ENCODE measurements at regions not wholly inside any gene's neighbourhood (a gene's known extent, or its start where the extent isn't known, plus 50 kb on each side); places are given as distances from the start of the nearest gene placed in this dataset.

GRCh38 chr5:68776381-68776780 lies 317.4 kb upstream of the SLC30A5 start:
- ATAC-seq (no peak), DNase-seq (ENCODE audit: low read depth, low spot score) (no peak)
- no peak for TF ChIP-seq CTCF (IDR thresholded peaks at IDR 0.05)
- no peak for TF ChIP-seq TCF7L2 (IDR thresholded peaks at IDR 0.05; ENCODE audit: low read depth, low read length)
- no peak for TF ChIP-seq SIN3A (IDR thresholded peaks at IDR 0.05; ENCODE audit: borderline replicate concordance, insufficient read depth, low read depth, low read length)
- no peak for TF ChIP-seq POLR2AphosphoS5 (IDR thresholded peaks at IDR 0.05; ENCODE audit: low read depth, low read length)
- TF ChIP-seq REST (IDR thresholded peaks at IDR 0.05; ENCODE audit: insufficient read depth in 1 of 2, low read depth in 2 of 2, low read length in 1 of 2) = no peak
- ChIA-PET POLR2A (no interaction called here), CTCF (no interaction called here)
- Histone ChIP-seq H3K27me3 (ENCODE audit: control insufficient read depth, insufficient read depth, low read length) (no peaks in the 10 kb centered on the region), H3K27ac (ENCODE audit: low read length) (no peak overlapping the region), H3K9me3 (ENCODE audit: control insufficient read depth, insufficient read depth, low read depth, low read length) (no peaks in the 10 kb centered on the region), H3K4me3 (ENCODE audit: low read depth in 2 of 2, low read length in 2 of 2) (no peak overlapping the region), H3K4me1 (ENCODE audit: control insufficient read depth, insufficient read depth, low read length) (no peaks in the 10 kb centered on the region), H3K36me3 (ENCODE audit: control insufficient read depth, insufficient read depth, low read length) (no peaks in the 10 kb centered on the region)
- intact Hi-C loops (cut with micrococcal nuclease; ENCODE audit: unreplicated experiment) = no loop called here
- in situ Hi-C loops (cut with HindIII; ENCODE audit: low pct_unique_long_range_greater_than_20kb, low sequenced_read_pairs) = no loop called here
- BruUV-seq (replicated peaks) = no TSS peak

GRCh38 chr5:68777135-68777534 lies 316.7 kb upstream of the SLC30A5 start:
- CTCF ChIA-PET = no interaction called here
- ATAC-seq = no peak
- H3K27me3 ChIP-seq (ENCODE audit: control insufficient read depth, insufficient read depth, low read length) = no peaks in the 10 kb centered on the region
- no peaks in the 10 kb centered on the region for H3K36me3 ChIP-seq (ENCODE audit: control insufficient read depth, insufficient read depth, low read length)
- BruUV-seq (replicated peaks) = no TSS peak
- DNase-seq (ENCODE audit: low read depth, low spot score) = no peak
- POLR2A ChIA-PET = no interaction called here
- intact Hi-C loops (cut with micrococcal nuclease; ENCODE audit: unreplicated experiment) (no loop called here), in situ Hi-C loops (cut with HindIII; ENCODE audit: low pct_unique_long_range_greater_than_20kb, low sequenced_read_pairs) (no loop called here)
- H3K4me3 ChIP-seq (ENCODE audit: low read depth in 2 of 2, low read length in 2 of 2) = no peak overlapping the region
- H3K9me3 ChIP-seq (ENCODE audit: control insufficient read depth, insufficient read depth, low read depth, low read length) = no peaks in the 10 kb centered on the region
- no peak overlapping the region for H3K27ac ChIP-seq (ENCODE audit: low read length)
- TF ChIP-seq TCF7L2 (IDR thresholded peaks at IDR 0.05; ENCODE audit: low read depth, low read length) (no peak), SIN3A (IDR thresholded peaks at IDR 0.05; ENCODE audit: borderline replicate concordance, insufficient read depth, low read depth, low read length) (no peak), POLR2AphosphoS5 (IDR thresholded peaks at IDR 0.05; ENCODE audit: low read depth, low read length) (no peak), REST (IDR thresholded peaks at IDR 0.05; ENCODE audit: insufficient read depth in 1 of 2, low read depth in 2 of 2, low read length in 1 of 2) (no peak), CTCF (IDR thresholded peaks at IDR 0.05) (no peak)
- H3K4me1 ChIP-seq (ENCODE audit: control insufficient read depth, insufficient read depth, low read length) = no peaks in the 10 kb centered on the region
